Stimulated activated CD4-positive, alpha-beta T cell treated with anti-CD3 and anti-CD28 coated beads, Interleukin-12 subunit alpha, Interleukin-12 subunit beta, amount 100 ng/mL, for 48 hours (primary cell): ENCODE measurements at regions not wholly inside any gene's neighbourhood (a gene's known extent, or its start where the extent isn't known, plus 50 kb on each side); places are given as distances from the start of the nearest gene placed in this dataset.

ENCODE experiments used
- DNase-seq, 3 donors: peaks; one replicate each; pipeline ENCODE4 v3.0.0-alpha.2; 2020; ENCODE audit warnings: low read depth in 2 of 3, low spot score in 1 of 3

DNA sequence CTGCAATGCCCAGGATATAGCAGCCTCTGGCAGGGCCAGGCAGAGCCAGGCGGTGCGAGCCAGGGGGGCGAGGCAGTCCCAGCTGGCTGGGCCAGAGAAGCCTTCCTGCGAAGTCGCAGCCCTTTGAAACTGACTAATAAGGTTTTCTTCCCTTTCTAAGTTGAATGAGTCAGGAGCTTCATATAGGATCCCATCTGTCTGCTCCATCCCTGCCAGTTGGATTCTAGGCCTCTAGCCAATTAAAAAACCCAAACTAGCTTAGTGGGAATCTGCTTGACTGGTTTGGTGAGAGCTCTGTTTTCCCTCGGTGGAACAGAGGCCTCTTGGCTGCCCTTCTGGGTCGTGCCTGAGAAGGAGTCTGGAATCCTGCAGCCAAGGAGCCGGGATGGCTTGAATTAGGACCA lies 70.1 kb upstream of the RAPGEF1 start:
- no peak for DNase-seq

DNA sequence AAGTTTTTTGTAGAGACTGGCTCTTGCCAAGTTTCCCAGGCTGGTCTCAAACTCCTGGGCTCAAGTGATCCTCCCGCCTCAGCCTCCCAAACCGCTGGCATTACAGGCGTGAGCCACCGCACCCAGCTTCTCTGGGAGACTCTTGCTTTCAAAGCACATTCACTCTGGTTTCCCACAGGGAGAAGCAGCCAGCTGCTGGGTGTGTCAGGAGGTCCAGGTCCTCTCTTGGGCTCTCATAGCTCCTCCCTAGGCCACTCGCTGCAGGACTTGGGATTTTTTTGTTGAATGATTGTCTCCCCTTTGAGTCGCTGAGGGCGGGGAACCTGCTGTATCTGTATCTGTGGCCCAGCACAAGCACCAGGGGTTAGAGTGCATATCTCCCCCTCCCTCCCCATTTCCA lies 68.4 kb upstream of the RAPGEF1 start:
- DNase-seq, result no peak

DNA sequence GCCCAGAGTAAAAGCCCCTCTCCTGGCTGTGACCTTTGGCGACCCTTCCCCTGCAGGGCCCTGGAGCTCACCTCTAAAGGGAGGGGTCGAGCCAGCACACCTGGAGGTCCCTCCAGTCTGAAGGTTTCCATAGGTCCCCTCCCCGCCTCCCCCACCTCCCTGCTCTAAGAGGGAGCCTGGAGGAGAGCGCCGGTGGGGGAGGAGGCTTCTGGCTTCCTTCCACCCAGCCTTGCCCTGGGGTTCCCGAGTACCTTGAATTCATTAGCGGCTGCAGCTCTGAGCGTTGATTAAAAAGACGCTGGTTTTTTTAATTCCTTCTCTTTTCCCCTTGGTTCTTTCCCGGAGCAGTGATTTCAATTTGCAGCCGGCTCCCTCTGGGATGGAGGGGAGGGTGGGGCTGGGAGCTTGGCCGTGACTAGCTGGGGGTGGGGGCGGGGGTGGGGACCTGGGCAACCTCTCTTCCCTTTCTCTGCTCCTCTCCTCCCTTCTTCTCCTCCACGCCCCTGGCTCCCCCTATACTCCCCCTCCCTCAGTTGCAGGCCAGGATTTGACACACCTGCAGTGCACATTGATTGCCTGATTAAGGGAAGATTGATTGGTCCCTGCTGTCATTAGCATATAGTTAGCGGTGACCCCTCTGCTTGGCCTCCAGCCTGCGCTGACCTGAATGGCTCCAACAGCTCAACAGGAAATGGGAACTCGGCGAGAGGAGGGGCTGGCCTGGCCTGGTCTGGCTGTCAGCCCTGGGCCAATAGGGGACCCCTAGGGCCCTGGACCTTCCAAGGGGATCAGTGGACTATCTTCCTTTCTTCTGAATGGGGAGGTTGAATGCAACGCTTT lies 67.5 kb upstream of the RAPGEF1 start:
- DNase-seq, result no peak

DNA sequence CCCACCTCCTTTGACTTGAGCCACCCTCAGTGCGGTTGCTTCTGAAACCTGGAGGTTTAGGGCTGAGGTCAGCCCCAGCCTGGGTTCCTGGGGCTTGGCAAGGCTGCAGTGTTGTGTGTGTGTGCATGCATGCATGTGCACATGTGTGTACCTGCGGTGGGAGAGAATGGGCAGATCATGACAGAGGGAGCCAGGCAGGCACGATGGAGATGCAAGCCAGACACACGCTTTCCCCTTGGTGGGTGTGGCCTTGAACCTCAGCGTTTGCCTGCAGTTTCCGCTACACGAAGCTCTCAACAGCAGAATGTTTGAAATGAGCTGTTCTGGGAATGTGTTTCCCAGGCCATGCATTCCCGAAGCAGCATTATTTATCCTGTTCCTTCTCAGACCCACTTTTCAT lies 65.9 kb upstream of the RAPGEF1 start:
- no peak for DNase-seq

GRCh38 chr9:131804826-131805225 lies 65.0 kb upstream of the RAPGEF1 start:
- no peak for DNase-seq

DNA sequence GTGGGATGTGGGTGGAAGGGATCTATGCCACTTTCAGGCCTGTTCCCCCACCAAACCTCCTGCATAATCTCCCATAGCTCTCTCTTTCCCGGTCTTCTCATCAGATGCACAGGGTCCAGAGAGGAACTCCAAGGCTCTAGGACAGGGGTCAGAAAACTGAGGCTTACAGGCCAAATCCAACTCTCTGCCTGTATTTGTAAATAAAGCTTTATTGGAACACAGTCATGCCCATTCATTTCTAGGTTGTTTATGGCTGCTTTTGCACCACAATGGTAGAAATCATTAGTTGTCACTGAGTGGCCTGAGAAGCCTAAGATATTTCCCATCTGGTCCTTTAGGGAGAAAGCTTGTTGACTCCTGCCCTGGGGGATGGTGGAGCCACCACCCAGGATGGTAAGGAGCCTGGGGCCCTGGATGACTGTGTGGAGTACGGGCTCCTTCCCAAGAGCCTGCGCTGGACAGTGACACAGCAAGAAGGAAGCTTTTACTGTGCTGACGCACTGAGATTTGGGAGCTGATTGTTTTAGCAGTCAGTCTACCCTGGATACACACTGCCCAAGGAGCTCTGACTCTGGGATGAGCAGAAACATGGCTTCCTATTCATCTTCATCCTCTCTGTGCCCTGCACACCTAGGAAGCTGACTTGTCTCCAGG lies 64.0 kb upstream of the RAPGEF1 start:
- DNase-seq, result no peak

GRCh38 chr9:131801810-131802209 lies 61.9 kb upstream of the RAPGEF1 start:
- no peak for DNase-seq

GRCh38 chr9:131800843-131801242 lies 61.0 kb upstream of the RAPGEF1 start:
- no peak for DNase-seq

GRCh38 chr9:131800366-131800765 lies 60.5 kb upstream of the RAPGEF1 start:
- DNase-seq, result no peak

- peak; percentile 8 to 42 (median 30) for DNase-seq
These were observed 59.4 kb upstream of the RAPGEF1 start for GRCh38 chr9:131799177-131799823.

GRCh38 chr9:131798246-131798645 lies 58.4 kb upstream of the RAPGEF1 start:
- DNase-seq, result no peak

GRCh38 chr9:131794393-131794792 lies 54.5 kb upstream of the RAPGEF1 start:
- no peak for DNase-seq

DNA sequence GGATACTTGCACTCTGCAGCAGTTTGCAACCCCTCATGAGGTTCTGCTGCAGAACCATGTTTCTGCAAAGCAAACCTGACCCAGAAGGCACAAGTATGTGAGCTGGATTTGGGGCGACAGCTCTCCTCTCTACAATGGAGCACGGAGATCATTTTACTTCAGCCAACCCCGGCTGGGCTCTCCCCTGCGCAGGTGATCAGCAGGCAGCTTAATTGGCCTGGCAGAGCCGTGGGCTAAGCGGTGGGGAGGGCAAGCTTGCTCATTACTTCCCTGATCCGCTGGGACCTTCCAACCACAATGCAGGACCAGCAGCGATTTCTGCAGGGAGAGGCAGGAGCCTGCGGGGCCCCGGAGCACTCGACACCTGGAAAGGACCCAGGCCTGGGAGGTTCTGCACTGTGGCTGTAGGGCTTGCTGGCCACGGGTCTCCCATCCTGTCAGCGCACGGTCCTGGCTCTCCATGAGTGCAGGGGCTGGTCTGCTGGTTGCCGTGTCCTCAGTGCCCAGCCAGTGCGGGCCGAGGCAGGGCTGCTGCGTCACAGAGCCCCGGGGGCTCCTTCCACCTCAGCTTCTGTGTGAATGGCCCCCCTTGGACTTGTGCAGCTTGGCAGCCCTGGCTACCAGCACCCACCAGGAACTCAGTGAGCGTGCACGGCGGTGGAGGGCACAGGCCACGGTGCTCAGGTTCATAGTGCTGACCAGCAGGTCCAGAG lies 51.8 kb upstream of the RAPGEF1 start:
- DNase-seq, result no peak
